Uterus (tissue), 3 donors: ENCODE measurements at regions not wholly inside any gene's neighbourhood (a gene's known extent, or its start where the extent isn't known, plus 50 kb on each side); places are given as distances from the start of the nearest gene placed in this dataset.

Experiments
- DNase-seq, 2 donors: peaks; one replicate each; pipeline ENCODE4 v3.0.0-alpha.2; 2019 to 2020
- H3K27ac ChIP-seq, 2 donors: fragments of 200-600 bp; sonication (generic); 1 replicate in 1 of 2; 2 replicates in 1 of 2; pipeline ENCODE4 v1.5.1; 2016 to 2018
- H3K27me3 ChIP-seq, 2 donors: fragments of 200-600 bp; sonication (generic); one replicate each; pipeline ENCODE4 v1.5.1; 2018 to 2019; ENCODE audit warnings: control low read depth in 1 of 2
- H3K36me3 ChIP-seq, 2 donors: fragments of 200-600 bp; sonication (generic); one replicate each; pipeline ENCODE4 v1.5.1; 2019; ENCODE audit warnings: control low read depth in 1 of 2
- H3K4me1 ChIP-seq, 2 donors: fragments of 200-600 bp; sonication (generic); one replicate each; pipeline ENCODE4 v1.5.1; 2018 to 2019; ENCODE audit warnings: control low read depth in 1 of 2
- H3K4me3 ChIP-seq, 2 donors: fragments of 200-600 bp; sonication (generic); 1 replicate in 1 of 2; 2 replicates in 1 of 2; pipeline ENCODE4 v1.5.1; 2018 to 2019; ENCODE audit warnings: mild to moderate bottlenecking in 1 of 2
- H3K9me3 ChIP-seq, 2 donors: fragments of 200-600 bp; sonication (generic); one replicate each; pipeline ENCODE4 v1.5.1; 2019; ENCODE audit warnings: control low read depth in 1 of 2
- POLR2A ChIP-seq, 2 donors: fragments of 450-650 bp; IDR thresholded peaks; one replicate each; pipeline ENCODE4 v1.6.1; 2016; ENCODE audit warnings: antibody characterized with exemption in 2 of 2, mild to moderate bottlenecking in 1 of 2, moderate library complexity in 1 of 2
- intact Hi-C: fragments of 100-400 bp; cut with DNase I; formaldehyde crosslinking; loops from one replicate; pipeline ENCODE4 v1.15.1; 2023; ENCODE audit warnings: low total_unique reads
- TF ChIP-seq, protein P1 (sequence below), 4 experiments: fragments of 200-600 bp in 2 of 4; fragments of 450-650 bp in 2 of 4; sonication (generic) in 2 of 4; IDR thresholded peaks; one replicate each; pipeline ENCODE4 v1.5.1; 2016 to 2019; ENCODE audit warnings: antibody characterized with exemption in 4 of 4, mild to moderate bottlenecking in 2 of 4, moderate library complexity in 1 of 4
- donor health status: DM: yes; HTN: yes; CAD: no.

DNA sequence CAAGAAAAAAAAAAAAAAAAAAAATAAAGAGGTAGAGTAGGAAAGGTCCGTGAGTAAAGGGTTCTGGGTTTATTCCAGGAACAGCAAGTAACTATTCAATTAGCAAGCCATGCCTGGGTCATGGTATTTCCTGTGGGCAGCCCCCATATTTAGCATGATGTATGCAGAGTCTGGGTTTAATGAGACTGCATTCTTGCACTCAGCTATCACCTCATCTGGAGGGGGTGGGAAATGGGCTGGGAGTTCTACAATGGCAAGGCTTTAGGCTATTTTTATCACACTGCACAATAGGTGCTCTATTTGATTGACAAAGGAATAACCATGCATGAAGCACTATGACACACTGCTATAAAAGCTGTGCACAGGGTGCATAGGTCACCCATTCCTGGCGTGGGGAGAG lies 104.0 kb upstream of the CCL2 start:
- Histone ChIP-seq H3K9me3 (no peaks in the 10 kb centered on the region), H3K4me1 (no peaks in the 10 kb centered on the region), H3K4me3 (no peak overlapping the region), H3K27me3 (peaks cover 0 to 4% of the 10 kb centered on the region in 2 donors), H3K27ac (no peak overlapping the region), H3K36me3 (no peaks in the 10 kb centered on the region)
- DNase-seq, result no peak
- intact Hi-C loops, result no loop called here
- TF ChIP-seq, protein P1, sequence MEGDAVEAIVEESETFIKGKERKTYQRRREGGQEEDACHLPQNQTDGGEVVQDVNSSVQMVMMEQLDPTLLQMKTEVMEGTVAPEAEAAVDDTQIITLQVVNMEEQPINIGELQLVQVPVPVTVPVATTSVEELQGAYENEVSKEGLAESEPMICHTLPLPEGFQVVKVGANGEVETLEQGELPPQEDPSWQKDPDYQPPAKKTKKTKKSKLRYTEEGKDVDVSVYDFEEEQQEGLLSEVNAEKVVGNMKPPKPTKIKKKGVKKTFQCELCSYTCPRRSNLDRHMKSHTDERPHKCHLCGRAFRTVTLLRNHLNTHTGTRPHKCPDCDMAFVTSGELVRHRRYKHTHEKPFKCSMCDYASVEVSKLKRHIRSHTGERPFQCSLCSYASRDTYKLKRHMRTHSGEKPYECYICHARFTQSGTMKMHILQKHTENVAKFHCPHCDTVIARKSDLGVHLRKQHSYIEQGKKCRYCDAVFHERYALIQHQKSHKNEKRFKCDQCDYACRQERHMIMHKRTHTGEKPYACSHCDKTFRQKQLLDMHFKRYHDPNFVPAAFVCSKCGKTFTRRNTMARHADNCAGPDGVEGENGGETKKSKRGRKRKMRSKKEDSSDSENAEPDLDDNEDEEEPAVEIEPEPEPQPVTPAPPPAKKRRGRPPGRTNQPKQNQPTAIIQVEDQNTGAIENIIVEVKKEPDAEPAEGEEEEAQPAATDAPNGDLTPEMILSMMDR (IDR thresholded peaks at IDR 0.05), result no peak
- no peak for TF ChIP-seq POLR2A (IDR thresholded peaks at IDR 0.05)

DNA sequence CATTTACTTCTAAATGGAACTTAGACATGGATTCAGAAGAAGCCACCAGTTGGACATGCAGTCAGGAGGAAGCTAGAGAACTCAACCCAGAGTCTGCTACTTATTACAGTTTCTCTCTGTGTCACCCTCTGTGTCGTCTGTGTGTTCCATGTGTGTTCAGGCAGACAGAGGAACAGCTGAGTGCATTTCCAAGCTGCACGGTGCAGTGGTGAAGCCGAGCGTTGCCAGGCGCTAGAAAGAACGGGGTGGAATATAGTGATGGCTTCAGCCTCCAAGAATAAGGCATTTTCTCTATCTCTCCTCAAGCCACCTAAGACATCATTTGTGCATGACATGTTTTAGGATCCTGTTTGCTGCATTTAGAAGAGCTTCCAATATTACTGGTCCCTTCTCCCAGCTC lies 101.1 kb upstream of the CCL2 start:
- H3K27me3 ChIP-seq, result peaks cover 0 to 6% of the 10 kb centered on the region in 2 donors
- H3K36me3 ChIP-seq, result no peaks in the 10 kb centered on the region
- H3K4me1 ChIP-seq, result peaks cover 0 to 7% of the 10 kb centered on the region in 2 donors
- H3K27ac ChIP-seq, result no peak overlapping the region
- H3K9me3 ChIP-seq, result no peaks in the 10 kb centered on the region
- intact Hi-C loops, result no loop called here
- TF ChIP-seq POLR2A (IDR thresholded peaks at IDR 0.05), result no peak
- TF ChIP-seq, protein P1 (IDR thresholded peaks at IDR 0.05), result no peak
- no peak for DNase-seq
- no peak overlapping the region for H3K4me3 ChIP-seq

DNA sequence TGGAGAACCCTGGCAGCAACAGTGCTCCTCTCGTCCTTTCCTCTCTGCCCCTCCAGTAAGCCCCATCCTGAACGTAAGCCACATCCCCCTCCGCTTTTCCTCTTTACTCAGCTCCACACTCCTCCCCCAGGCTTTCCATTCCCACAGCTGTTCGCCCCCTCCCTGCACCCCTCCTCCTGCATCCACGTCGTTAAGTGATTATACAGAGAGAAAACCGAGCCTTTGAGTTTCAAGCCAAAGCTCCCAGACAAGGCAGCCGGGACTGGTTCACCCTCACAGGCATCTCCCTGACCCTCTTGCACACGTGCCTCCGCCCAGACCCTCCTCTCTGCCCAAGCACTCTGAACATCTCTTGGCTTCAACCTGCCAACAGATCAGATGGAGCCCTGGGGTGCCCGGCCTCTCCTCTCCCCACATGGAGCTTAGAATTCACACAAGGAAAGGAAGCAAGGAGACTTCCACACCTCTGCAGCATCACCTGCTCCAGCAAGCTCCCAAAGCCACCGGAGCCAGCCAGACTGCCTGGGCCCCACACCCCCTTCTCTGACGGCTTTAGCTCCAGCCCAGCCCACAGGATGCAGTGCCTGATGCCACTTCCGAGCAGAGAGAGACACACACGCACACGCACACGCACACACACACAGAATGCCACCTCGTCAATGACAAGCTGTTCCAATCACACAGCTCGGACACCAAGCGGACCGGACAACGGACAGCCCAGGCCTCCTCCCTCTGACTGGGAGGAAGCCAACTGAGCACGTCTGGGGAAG lies 99.9 kb upstream of the CCL2 start:
- peaks cover 0 to 6% of the 10 kb centered on the region in 2 donors for H3K27me3 ChIP-seq
- H3K4me1 ChIP-seq, result peaks cover 0 to 7% of the 10 kb centered on the region in 2 donors
- TF ChIP-seq POLR2A (IDR thresholded peaks at IDR 0.05), result no peak
- TF ChIP-seq, protein P1 (IDR thresholded peaks at IDR 0.05), result no peak
- no peak overlapping the region for H3K27ac ChIP-seq
- no peaks in the 10 kb centered on the region for H3K36me3 ChIP-seq
- intact Hi-C loops, result no loop called here
- no peak overlapping the region for H3K4me3 ChIP-seq
- DNase-seq, result no peak
- no peaks in the 10 kb centered on the region for H3K9me3 ChIP-seq

DNA sequence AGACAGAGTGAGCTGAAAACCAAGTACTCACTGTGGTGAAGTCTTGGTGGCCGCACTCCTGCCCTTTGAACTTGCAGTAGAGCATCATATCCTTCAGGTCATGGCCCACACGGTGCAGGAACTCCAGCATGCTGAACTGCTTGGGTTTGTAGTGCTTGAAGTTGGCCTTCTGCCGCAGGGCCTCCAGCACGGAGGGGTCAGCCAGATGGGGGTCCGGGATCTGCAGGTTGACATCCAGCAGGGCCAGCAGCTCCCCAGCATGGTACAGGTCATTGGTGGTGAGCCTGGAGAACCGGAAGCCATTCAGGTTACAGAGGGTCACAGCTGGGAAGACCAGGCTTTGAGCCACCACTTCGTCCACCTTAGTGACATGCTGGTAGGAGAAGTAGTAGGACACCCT lies 99.1 kb upstream of the CCL2 start:
- Histone ChIP-seq H3K27me3 (peaks cover 0 to 6% of the 10 kb centered on the region in 2 donors), H3K4me1 (peaks cover 0 to 7% of the 10 kb centered on the region in 2 donors), H3K9me3 (no peaks in the 10 kb centered on the region), H3K27ac (no peak overlapping the region), H3K4me3 (no peak overlapping the region), H3K36me3 (no peaks in the 10 kb centered on the region)
- intact Hi-C loops, result no loop called here
- no peak for DNase-seq
- TF ChIP-seq, protein P1 (IDR thresholded peaks at IDR 0.05), result no peak
- no peak for TF ChIP-seq POLR2A (IDR thresholded peaks at IDR 0.05)

DNA sequence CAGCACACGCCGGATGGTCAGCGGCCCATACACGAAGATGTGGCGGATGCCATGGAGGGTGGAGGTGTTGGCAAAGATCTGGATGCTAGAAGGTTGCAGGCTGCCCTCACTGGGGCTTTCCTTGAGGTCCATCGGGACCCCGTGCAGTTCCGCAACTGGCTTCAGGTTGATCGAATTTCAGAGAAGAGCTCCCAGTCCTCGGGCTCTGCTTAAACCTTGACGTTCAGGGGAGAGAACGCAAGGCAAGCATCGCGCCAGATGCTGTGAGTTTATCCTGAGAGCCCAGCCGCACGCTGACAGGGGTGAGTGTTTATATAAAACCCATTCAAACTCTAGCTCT lies 98.7 kb upstream of the CCL2 start:
- H3K27me3 ChIP-seq, result peaks cover 0 to 6% of the 10 kb centered on the region in 2 donors
- H3K4me1 ChIP-seq, result peaks cover 0 to 7% of the 10 kb centered on the region in 2 donors
- H3K4me3 ChIP-seq, result no peak overlapping the region
- no peaks in the 10 kb centered on the region for H3K9me3 ChIP-seq
- DNase-seq, result no peak
- no peak for TF ChIP-seq POLR2A (IDR thresholded peaks at IDR 0.05)
- TF ChIP-seq, protein P1 (IDR thresholded peaks at IDR 0.05), result no peak
- H3K27ac ChIP-seq, result no peak overlapping the region
- no peaks in the 10 kb centered on the region for H3K36me3 ChIP-seq
- intact Hi-C loops, result no loop called here
